Stimulated activated CD8-positive, alpha-beta memory T cell treated with anti-CD3 and anti-CD28 coated beads, Interleukin-12 subunit alpha, Interleukin-12 subunit beta, amount 100 ng/mL, for 24 hours (primary cell): ENCODE measurements at regions not wholly inside any gene's neighbourhood (a gene's known extent, or its start where the extent isn't known, plus 50 kb on each side); places are given as distances from the start of the nearest gene placed in this dataset.
"Not testable (repeated sequence)": the region's sequence is repeated elsewhere in the genome, so short reads cannot be mapped to it uniquely, and the experiment has no call there.

Experiments used
- DNase-seq: peaks from one replicate; pipeline ENCODE4 v3.0.0-alpha.2; 2020; ENCODE audit errors: extremely low read depth

- no peak for DNase-seq
Observed at GRCh38 chr14:30160608-30161007, 233.0 kb upstream of the PRKD1 start.

GRCh38 chr14:30162066-30162465 is 234.4 kb upstream of the PRKD1 start:
- DNase-seq = no peak

GRCh38 chr14:30165255-30165654 is 237.6 kb upstream of the PRKD1 start:
- no peak for DNase-seq

- DNase-seq = no peak
Observed at GRCh38 chr14:30177781-30178180, 250.1 kb upstream of the PRKD1 start.

- no peak for DNase-seq
Observed at GRCh38 chr14:30179381-30180130, 251.9 kb upstream of the PRKD1 start.

- no peak for DNase-seq
Observed at GRCh38 chr14:30180219-30180618, 252.6 kb upstream of the PRKD1 start.

- no peak for DNase-seq
Observed at GRCh38 chr14:30185832-30186231, 258.2 kb upstream of the PRKD1 start.

GRCh38 chr14:30191639-30192279 is 264.1 kb upstream of the PRKD1 start:
- no peak for DNase-seq

GRCh38 chr14:30193101-30193500 is 265.5 kb upstream of the PRKD1 start:
- DNase-seq = no peak

- no peak for DNase-seq
Observed at GRCh38 chr14:30193845-30194501, 266.3 kb upstream of the PRKD1 start.

- DNase-seq = no peak
Observed at GRCh38 chr14:30194741-30195148, 267.1 kb upstream of the PRKD1 start.

GRCh38 chr14:30195941-30196340 is 268.3 kb upstream of the PRKD1 start:
- DNase-seq = no peak

- no peak for DNase-seq
Observed at GRCh38 chr14:30196861-30197260, 269.2 kb upstream of the PRKD1 start.

- not testable (repeated sequence) for DNase-seq
Observed at GRCh38 chr14:30198720-30199119, 271.1 kb upstream of the PRKD1 start.

- no peak for DNase-seq
Observed at GRCh38 chr14:30204431-30204980, 276.9 kb upstream of the PRKD1 start.

- DNase-seq = no peak
Observed at GRCh38 chr14:30209136-30209535, 281.5 kb upstream of the PRKD1 start.

- DNase-seq = no peak
Observed at GRCh38 chr14:30210630-30211029, 283.0 kb upstream of the PRKD1 start.

GRCh38 chr14:30211326-30211725 is 283.7 kb upstream of the PRKD1 start:
- DNase-seq = no peak

- DNase-seq = no peak
Observed at GRCh38 chr14:30214014-30214413, 286.4 kb upstream of the PRKD1 start.

- DNase-seq = no peak
Observed at GRCh38 chr14:30214461-30215090, 286.9 kb upstream of the PRKD1 start.

GRCh38 chr14:30218907-30219306 is 291.3 kb upstream of the PRKD1 start:
- no peak for DNase-seq

GRCh38 chr14:30221546-30221945 is 293.9 kb upstream of the PRKD1 start:
- DNase-seq = no peak
